GM23338 (cell line): ENCODE measurements at regions not wholly inside any gene's neighbourhood (a gene's known extent, or its start where the extent isn't known, plus 50 kb on each side); places are given as distances from the start of the nearest gene placed in this dataset.
"Not testable (repeated sequence)": the region's sequence is repeated elsewhere in the genome, so short reads cannot be mapped to it uniquely, and the experiment has no call there.

Experiments
- CREB1 ChIP-seq: fragments of 250-450 bp; sonication (Bioruptor Pico); IDR thresholded peaks from 2 replicates; pipeline ENCODE4 v1.5.0; 2020; ENCODE audit warnings: low read depth, mild to moderate bottlenecking, moderate library complexity
- CTCF ChIP-seq, 2 experiments: fragments of 200-600 bp in 1 of 2; sonication (generic) in 1 of 2; conservative IDR thresholded peaks; 2 replicates each; pipeline versions ENCODE4 v1.5.1 to v1.6.1; 2016 to 2017; ENCODE audit warnings: antibody characterized with exemption in 2 of 2, low read depth in 2 of 2, mild to moderate bottlenecking in 2 of 2, moderate library complexity in 1 of 2
- ETS1 ChIP-seq: IDR thresholded peaks from 2 replicates; pipeline ENCODE4 v1.6.1; 2016; ENCODE audit warnings: antibody characterized with exemption
- EZH2 ChIP-seq: fragments of 200-600 bp; sonication (generic); IDR thresholded peaks from one replicate; pipeline ENCODE4 v1.8.0; 2017; ENCODE audit warnings: antibody characterized with exemption, mild to moderate bottlenecking, low read depth; ENCODE audit not compliant: unreplicated experiment
- EZH2phosphoT487 ChIP-seq: fragments of 200-600 bp; sonication (generic); IDR thresholded peaks from one replicate; pipeline ENCODE4 v1.8.1; 2018; ENCODE audit warnings: antibody characterized with exemption; ENCODE audit not compliant: unreplicated experiment
- POLR2AphosphoS5 ChIP-seq: IDR thresholded peaks from 2 replicates; pipeline ENCODE4 v1.6.1; 2016; ENCODE audit warnings: antibody characterized with exemption, low read depth
- REST ChIP-seq: IDR thresholded peaks from one replicate; pipeline ENCODE4 v1.6.1; 2018; ENCODE audit warnings: antibody characterized with exemption; ENCODE audit not compliant: unreplicated experiment
- STAT1 ChIP-seq: IDR thresholded peaks from one replicate; pipeline ENCODE4 v1.6.1; 2016; ENCODE audit warnings: antibody characterized with exemption; ENCODE audit not compliant: unreplicated experiment

- not testable (repeated sequence) for TF ChIP-seq CTCF (conservative IDR thresholded peaks at IDR 0.05; ENCODE audit: low read depth in 2 of 2); ETS1; POLR2AphosphoS5; EZH2phosphoT487; CREB1 (CRISPR knock-in tag); EZH2; REST; STAT1
Observed at GRCh38 chr2:91989781-91990180, 2881.4 kb upstream of the TEKT4 start.
